ENCODE measurements at regions not wholly inside any gene's neighbourhood (a gene's known extent, or its start where the extent isn't known, plus 50 kb on each side); places are given as distances from the start of the nearest gene placed in this dataset.
"Not testable (repeated sequence)": the region's sequence is repeated elsewhere in the genome, so short reads cannot be mapped to it uniquely, and the experiment has no call there.

- H4K20me1 ChIP-seq (ENCODE audit: control insufficient read depth, insufficient read depth, low read depth, low read length), result no peaks in the 10 kb centered on the region
- H3K79me2 ChIP-seq (ENCODE audit: control insufficient read depth, low read length), result no peaks in the 10 kb centered on the region
- no peaks in the 10 kb centered on the region for H3F3A ChIP-seq (ENCODE audit: control insufficient read depth, insufficient read depth)
- no peak overlapping the region for H3K4me3 ChIP-seq (ENCODE audit: low read length)
- H3K27me3 ChIP-seq (ENCODE audit: control insufficient read depth, low read length), result no peaks in the 10 kb centered on the region
- H3K9me2 ChIP-seq (replicated peaks; ENCODE audit: control insufficient read depth, low read length), result no peaks in the 10 kb centered on the region
- H3K4me1 ChIP-seq (ENCODE audit: control insufficient read depth, low read length), result no peaks in the 10 kb centered on the region
- TF ChIP-seq, protein P1, sequence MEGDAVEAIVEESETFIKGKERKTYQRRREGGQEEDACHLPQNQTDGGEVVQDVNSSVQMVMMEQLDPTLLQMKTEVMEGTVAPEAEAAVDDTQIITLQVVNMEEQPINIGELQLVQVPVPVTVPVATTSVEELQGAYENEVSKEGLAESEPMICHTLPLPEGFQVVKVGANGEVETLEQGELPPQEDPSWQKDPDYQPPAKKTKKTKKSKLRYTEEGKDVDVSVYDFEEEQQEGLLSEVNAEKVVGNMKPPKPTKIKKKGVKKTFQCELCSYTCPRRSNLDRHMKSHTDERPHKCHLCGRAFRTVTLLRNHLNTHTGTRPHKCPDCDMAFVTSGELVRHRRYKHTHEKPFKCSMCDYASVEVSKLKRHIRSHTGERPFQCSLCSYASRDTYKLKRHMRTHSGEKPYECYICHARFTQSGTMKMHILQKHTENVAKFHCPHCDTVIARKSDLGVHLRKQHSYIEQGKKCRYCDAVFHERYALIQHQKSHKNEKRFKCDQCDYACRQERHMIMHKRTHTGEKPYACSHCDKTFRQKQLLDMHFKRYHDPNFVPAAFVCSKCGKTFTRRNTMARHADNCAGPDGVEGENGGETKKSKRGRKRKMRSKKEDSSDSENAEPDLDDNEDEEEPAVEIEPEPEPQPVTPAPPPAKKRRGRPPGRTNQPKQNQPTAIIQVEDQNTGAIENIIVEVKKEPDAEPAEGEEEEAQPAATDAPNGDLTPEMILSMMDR (IDR thresholded peaks at IDR 0.05; ENCODE audit: low read depth, low read length, poor library complexity, severe bottlenecking), result no peak
- TF ChIP-seq EZH2phosphoT487 (IDR thresholded peaks at IDR 0.05; ENCODE audit: borderline replicate concordance, low read length), result no peak
- H3K4me2 ChIP-seq (ENCODE audit: low read length), result no peak overlapping the region
- H3K27ac ChIP-seq (ENCODE audit: low read depth, low read length), result no peak overlapping the region
- no peaks in the 10 kb centered on the region for H3K36me3 ChIP-seq (ENCODE audit: control insufficient read depth, low read length)
- H3K9me3 ChIP-seq (ENCODE audit: control insufficient read depth, insufficient read depth, low read length), result no peaks in the 10 kb centered on the region
Measured at GRCh38 chrX:65879977-65880799, 159.7 kb downstream of the VSIG4 start.

DNA sequence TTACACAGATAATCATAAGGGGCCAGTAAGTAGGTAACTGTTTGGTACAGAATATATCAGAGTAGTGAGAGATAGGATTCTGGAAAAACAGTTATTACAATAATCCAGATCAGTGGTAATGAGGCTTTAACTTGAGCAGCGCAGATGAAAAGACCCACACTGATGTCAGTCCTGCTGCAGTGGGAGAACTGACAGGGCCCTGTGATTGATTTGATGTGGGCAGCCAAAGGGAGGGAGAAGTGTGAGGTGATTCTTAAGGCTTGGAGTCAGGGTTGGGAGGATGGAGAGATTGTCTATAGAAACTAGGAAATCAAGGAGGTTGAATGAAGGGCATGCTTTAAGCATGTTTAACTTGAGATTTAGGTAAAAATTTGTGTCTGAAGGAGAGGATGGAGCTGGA is 161.4 kb downstream of the VSIG4 start:
- TF ChIP-seq, protein P1 (IDR thresholded peaks at IDR 0.05; ENCODE audit: low read depth, low read length, poor library complexity, severe bottlenecking), result no peak
- TF ChIP-seq EZH2phosphoT487 (IDR thresholded peaks at IDR 0.05; ENCODE audit: borderline replicate concordance, low read length), result no peak
- H3K27ac ChIP-seq (ENCODE audit: low read depth, low read length), result no peak overlapping the region
- H3K27me3 ChIP-seq (ENCODE audit: control insufficient read depth, low read length), result no peaks in the 10 kb centered on the region
- H3K4me2 ChIP-seq (ENCODE audit: low read length), result no peak overlapping the region
- H3K4me1 ChIP-seq (ENCODE audit: control insufficient read depth, low read length), result no peaks in the 10 kb centered on the region
- H3K9me2 ChIP-seq (replicated peaks; ENCODE audit: control insufficient read depth, low read length), result no peaks in the 10 kb centered on the region
- H3K4me3 ChIP-seq (ENCODE audit: low read length), result no peak overlapping the region
- H3K36me3 ChIP-seq (ENCODE audit: control insufficient read depth, low read length), result no peaks in the 10 kb centered on the region
- H4K20me1 ChIP-seq (ENCODE audit: control insufficient read depth, insufficient read depth, low read depth, low read length), result no peaks in the 10 kb centered on the region
- no peaks in the 10 kb centered on the region for H3K9me3 ChIP-seq (ENCODE audit: control insufficient read depth, insufficient read depth, low read length)
- H3K79me2 ChIP-seq (ENCODE audit: control insufficient read depth, low read length), result no peaks in the 10 kb centered on the region
- H3F3A ChIP-seq (ENCODE audit: control insufficient read depth, insufficient read depth), result no peaks in the 10 kb centered on the region

- no peaks in the 10 kb centered on the region for H3K27me3 ChIP-seq (ENCODE audit: control insufficient read depth, low read length)
- H3K9me3 ChIP-seq (ENCODE audit: control insufficient read depth, insufficient read depth, low read length), result no peaks in the 10 kb centered on the region
- no peaks in the 10 kb centered on the region for H3K4me1 ChIP-seq (ENCODE audit: control insufficient read depth, low read length)
- no peak overlapping the region for H3K27ac ChIP-seq (ENCODE audit: low read depth, low read length)
- TF ChIP-seq, protein P1 (IDR thresholded peaks at IDR 0.05; ENCODE audit: low read depth, low read length, poor library complexity, severe bottlenecking), result no peak
- TF ChIP-seq EZH2phosphoT487 (IDR thresholded peaks at IDR 0.05; ENCODE audit: borderline replicate concordance, low read length), result no peak
- H3K9me2 ChIP-seq (replicated peaks; ENCODE audit: control insufficient read depth, low read length), result no peaks in the 10 kb centered on the region
- no peaks in the 10 kb centered on the region for H3K79me2 ChIP-seq (ENCODE audit: control insufficient read depth, low read length)
- H3K4me3 ChIP-seq (ENCODE audit: low read length), result no peak overlapping the region
- H3F3A ChIP-seq (ENCODE audit: control insufficient read depth, insufficient read depth), result no peaks in the 10 kb centered on the region
- H3K36me3 ChIP-seq (ENCODE audit: control insufficient read depth, low read length), result no peaks in the 10 kb centered on the region
- H3K4me2 ChIP-seq (ENCODE audit: low read length), result no peak overlapping the region
- H4K20me1 ChIP-seq (ENCODE audit: control insufficient read depth, insufficient read depth, low read depth, low read length), result no peaks in the 10 kb centered on the region
Measured at GRCh38 chrX:65877953-65878352, 161.9 kb downstream of the VSIG4 start.

GRCh38 chrX:65875614-65876013 is 164.3 kb downstream of the VSIG4 start:
- not testable (repeated sequence) for H3K27me3 ChIP-seq (ENCODE audit: control insufficient read depth, low read length); H3K4me1 ChIP-seq (ENCODE audit: control insufficient read depth, low read length); H3K79me2 ChIP-seq (ENCODE audit: control insufficient read depth, low read length)

More at GRCh38 chrX:65875614-65876013, 164.3 kb downstream of the VSIG4 start:
- not testable (repeated sequence) for H3F3A ChIP-seq (ENCODE audit: control insufficient read depth, insufficient read depth); H3K9me3 ChIP-seq (ENCODE audit: control insufficient read depth, insufficient read depth, low read length); H3K4me3 ChIP-seq (ENCODE audit: low read length); H3K4me2 ChIP-seq (ENCODE audit: low read length); H3K27ac ChIP-seq (ENCODE audit: low read depth, low read length); H3K9me2 ChIP-seq (replicated peaks; ENCODE audit: control insufficient read depth, low read length); H3K36me3 ChIP-seq (ENCODE audit: control insufficient read depth, low read length); H4K20me1 ChIP-seq (ENCODE audit: control insufficient read depth, insufficient read depth, low read depth, low read length)
